ENCODE measurements at regions not wholly inside any gene's neighbourhood (a gene's known extent, or its start where the extent isn't known, plus 50 kb on each side); places are given as distances from the start of the nearest gene placed in this dataset.

- no peak overlapping the region for H2AFZ ChIP-seq (ENCODE audit: low read depth)
- H3K9me3 ChIP-seq, result no peaks in the 10 kb centered on the region; the same call in 1 of the 2 replicates
- H3F3A ChIP-seq (replicated peaks; ENCODE audit: insufficient read depth), result no peaks in the 10 kb centered on the region
- no peaks in the 10 kb centered on the region for H4K20me1 ChIP-seq (ENCODE audit: insufficient read depth)
- H3K9ac ChIP-seq, result no peak overlapping the region
- no peaks in the 10 kb centered on the region for H3K4me1 ChIP-seq (ENCODE audit: control insufficient read depth in 1 of 2, insufficient read depth in 2 of 2, low read depth in 1 of 2, low read length in 1 of 2)
- 22% methylated on average over 7 of the region's 7 CpGs for WGBS (ENCODE audit: low lambda C conversion rate)
- ChIA-PET CTCF (interaction anchor here (1.0 to 1.5 kb wide), 4 partner anchors 8 to 14 kb away, joined by 3 to 5 read pairs (median 4); no protein-coding TSS in a partner anchor), POLR2A (no interaction called here)
- no peak overlapping the region for H3K27ac ChIP-seq (ENCODE audit: low read depth in 2 of 2, low read length in 1 of 2)
- H3K79me2 ChIP-seq (ENCODE audit: insufficient read depth), result no peaks in the 10 kb centered on the region
- TF ChIP-seq CHD2 (IDR thresholded peaks at IDR 0.05; ENCODE audit: low read length, partially characterized antibody) (no peak), PBX3 (IDR thresholded peaks at IDR 0.05) (no peak), REST (IDR thresholded peaks at IDR 0.05; ENCODE audit: low read depth, low read length) (no peak), FOXM1 (IDR thresholded peaks at IDR 0.05; ENCODE audit: low read depth) (no peak), TEAD4 (IDR thresholded peaks at IDR 0.05; ENCODE audit: borderline replicate concordance, insufficient read depth) (no peak), NFIC (IDR thresholded peaks at IDR 0.05; ENCODE audit: borderline replicate concordance) (no peak), RCOR1 (IDR thresholded peaks at IDR 0.05; ENCODE audit: low read length) (no peak), FOSL2 (IDR thresholded peaks at IDR 0.05; ENCODE audit: borderline replicate concordance, low read depth) (no peak), GABPA (IDR thresholded peaks at IDR 0.05; ENCODE audit: low read depth) (no peak)
- TF ChIP-seq, protein P1, sequence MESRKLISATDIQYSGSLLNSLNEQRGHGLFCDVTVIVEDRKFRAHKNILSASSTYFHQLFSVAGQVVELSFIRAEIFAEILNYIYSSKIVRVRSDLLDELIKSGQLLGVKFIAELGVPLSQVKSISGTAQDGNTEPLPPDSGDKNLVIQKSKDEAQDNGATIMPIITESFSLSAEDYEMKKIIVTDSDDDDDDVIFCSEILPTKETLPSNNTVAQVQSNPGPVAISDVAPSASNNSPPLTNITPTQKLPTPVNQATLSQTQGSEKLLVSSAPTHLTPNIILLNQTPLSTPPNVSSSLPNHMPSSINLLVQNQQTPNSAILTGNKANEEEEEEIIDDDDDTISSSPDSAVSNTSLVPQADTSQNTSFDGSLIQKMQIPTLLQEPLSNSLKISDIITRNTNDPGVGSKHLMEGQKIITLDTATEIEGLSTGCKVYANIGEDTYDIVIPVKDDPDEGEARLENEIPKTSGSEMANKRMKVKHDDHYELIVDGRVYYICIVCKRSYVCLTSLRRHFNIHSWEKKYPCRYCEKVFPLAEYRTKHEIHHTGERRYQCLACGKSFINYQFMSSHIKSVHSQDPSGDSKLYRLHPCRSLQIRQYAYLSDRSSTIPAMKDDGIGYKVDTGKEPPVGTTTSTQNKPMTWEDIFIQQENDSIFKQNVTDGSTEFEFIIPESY (IDR thresholded peaks at IDR 0.05; ENCODE audit: borderline replicate concordance, low read depth), result no peak
- TF ChIP-seq, protein P2, sequence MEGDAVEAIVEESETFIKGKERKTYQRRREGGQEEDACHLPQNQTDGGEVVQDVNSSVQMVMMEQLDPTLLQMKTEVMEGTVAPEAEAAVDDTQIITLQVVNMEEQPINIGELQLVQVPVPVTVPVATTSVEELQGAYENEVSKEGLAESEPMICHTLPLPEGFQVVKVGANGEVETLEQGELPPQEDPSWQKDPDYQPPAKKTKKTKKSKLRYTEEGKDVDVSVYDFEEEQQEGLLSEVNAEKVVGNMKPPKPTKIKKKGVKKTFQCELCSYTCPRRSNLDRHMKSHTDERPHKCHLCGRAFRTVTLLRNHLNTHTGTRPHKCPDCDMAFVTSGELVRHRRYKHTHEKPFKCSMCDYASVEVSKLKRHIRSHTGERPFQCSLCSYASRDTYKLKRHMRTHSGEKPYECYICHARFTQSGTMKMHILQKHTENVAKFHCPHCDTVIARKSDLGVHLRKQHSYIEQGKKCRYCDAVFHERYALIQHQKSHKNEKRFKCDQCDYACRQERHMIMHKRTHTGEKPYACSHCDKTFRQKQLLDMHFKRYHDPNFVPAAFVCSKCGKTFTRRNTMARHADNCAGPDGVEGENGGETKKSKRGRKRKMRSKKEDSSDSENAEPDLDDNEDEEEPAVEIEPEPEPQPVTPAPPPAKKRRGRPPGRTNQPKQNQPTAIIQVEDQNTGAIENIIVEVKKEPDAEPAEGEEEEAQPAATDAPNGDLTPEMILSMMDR (IDR thresholded peaks at IDR 0.05), result no peak
- no peak overlapping the region for H3K4me2 ChIP-seq
- no peaks in the 10 kb centered on the region for H3K36me3 ChIP-seq (replicated peaks in 1 of 2; ENCODE audit: control insufficient read depth in 1 of 2, insufficient read depth in 2 of 2, low read length in 1 of 2)
- H3K27me3 ChIP-seq (ENCODE audit: insufficient read depth), result no peaks in the 10 kb centered on the region
- H3K9me2 ChIP-seq, result no peaks in the 10 kb centered on the region
- DNase-seq, result no peak
- no peak overlapping the region for H3K4me3 ChIP-seq (ENCODE audit: low read depth in 2 of 2, low read length in 1 of 2)
Observed at GRCh38 chr2:16406496-16407289, 258.9 kb downstream of the CYRIA start.
